WERI-Rb-1 (cell line): ENCODE measurements at regions not wholly inside any gene's neighbourhood (a gene's known extent, or its start where the extent isn't known, plus 50 kb on each side); places are given as distances from the start of the nearest gene placed in this dataset.

Experiments used
- DNase-seq: peaks from one replicate; pipeline ENCODE4 v3.0.0-alpha.2; 2020
- H3K27ac ChIP-seq: fragments of 250-450 bp; sonication (Bioruptor Pico); 2 replicates; pipeline ENCODE4 v1.5.1; 2020; ENCODE audit warnings: mild to moderate bottlenecking, moderate library complexity
- H3K27me3 ChIP-seq: fragments of 250-450 bp; sonication (Bioruptor Pico); 2 replicates; pipeline ENCODE4 v1.5.1; 2021; ENCODE audit warnings: mild to moderate bottlenecking, low read depth, moderate library complexity; ENCODE audit not compliant: insufficient read depth, severe bottlenecking
- H3K36me3 ChIP-seq: fragments of 250-450 bp; sonication (Bioruptor Pico); 2 replicates; pipeline ENCODE4 v1.5.1; 2020; ENCODE audit warnings: mild to moderate bottlenecking, moderate library complexity
- H3K4me3 ChIP-seq: 2 replicates; pipeline ENCODE4 v1.5.1; 2011; ENCODE audit warnings: low read depth, mild to moderate bottlenecking, control low read depth, low read length
- H3K9me3 ChIP-seq: fragments of 250-450 bp; sonication (Bioruptor Pico); 2 replicates; pipeline ENCODE4 v1.5.1; 2021; ENCODE audit warnings: mild to moderate bottlenecking, moderate library complexity; ENCODE audit not compliant: severe bottlenecking
- CTCF ChIP-seq: IDR thresholded peaks from 2 replicates; pipeline ENCODE4 v1.5.1; 2011; ENCODE audit warnings: low read depth, mild to moderate bottlenecking, control low read depth, inconsistent platforms, low read length

- Histone ChIP-seq H3K36me3 (no peaks in the 10 kb centered on the region), H3K9me3 (no peaks in the 10 kb centered on the region), H3K27me3 (no peaks in the 10 kb centered on the region), H3K4me3 (no peak overlapping the region), H3K27ac (no peak overlapping the region)
- no peak for TF ChIP-seq CTCF
- DNase-seq: no peak
Measured at GRCh38 chr7:81140775-81141174, 221.9 kb upstream of the SEMA3C start.

- H3K36me3 ChIP-seq: no peaks in the 10 kb centered on the region
- no peaks in the 10 kb centered on the region for H3K27me3 ChIP-seq
- no peak overlapping the region for H3K4me3 ChIP-seq
- no peak for DNase-seq
- no peaks in the 10 kb centered on the region for H3K9me3 ChIP-seq
- no peak for TF ChIP-seq CTCF
- H3K27ac ChIP-seq: no peak overlapping the region
Measured at GRCh38 chr7:81140252-81140651, 221.4 kb upstream of the SEMA3C start.

GRCh38 chr7:81138870-81139269 is 220.0 kb upstream of the SEMA3C start:
- no peak for DNase-seq
- Histone ChIP-seq H3K9me3 (no peaks in the 10 kb centered on the region), H3K27ac (no peak overlapping the region), H3K27me3 (no peaks in the 10 kb centered on the region), H3K4me3 (no peak overlapping the region), H3K36me3 (no peaks in the 10 kb centered on the region)
- no peak for TF ChIP-seq CTCF

GRCh38 chr7:81135324-81135723 is 216.5 kb upstream of the SEMA3C start:
- no peak for TF ChIP-seq CTCF
- no peak for DNase-seq
- no peak overlapping the region for H3K4me3 ChIP-seq

GRCh38 chr7:81128011-81128410 is 209.2 kb upstream of the SEMA3C start:
- TF ChIP-seq CTCF: no peak
- Histone ChIP-seq H3K27ac (no peak overlapping the region), H3K9me3 (no peaks in the 10 kb centered on the region), H3K27me3 (no peaks in the 10 kb centered on the region), H3K4me3 (no peak overlapping the region), H3K36me3 (no peaks in the 10 kb centered on the region)
- DNase-seq: no peak

More at GRCh38 chr7:81135324-81135723, 216.5 kb upstream of the SEMA3C start:
- Histone ChIP-seq H3K9me3 (no peaks in the 10 kb centered on the region), H3K36me3 (no peaks in the 10 kb centered on the region), H3K27ac (no peak overlapping the region), H3K27me3 (no peaks in the 10 kb centered on the region)

GRCh38 chr7:81120803-81121202 is 202.0 kb upstream of the SEMA3C start:
- no peaks in the 10 kb centered on the region for H3K27me3 ChIP-seq
- H3K27ac ChIP-seq: no peak overlapping the region
- no peak for DNase-seq
- no peak overlapping the region for H3K4me3 ChIP-seq
- no peaks in the 10 kb centered on the region for H3K36me3 ChIP-seq
- no peaks in the 10 kb centered on the region for H3K9me3 ChIP-seq
- no peak for TF ChIP-seq CTCF
